Thyroid gland (tissue), 4 donors: ENCODE measurements at regions not wholly inside any gene's neighbourhood (a gene's known extent, or its start where the extent isn't known, plus 50 kb on each side); places are given as distances from the start of the nearest gene placed in this dataset.

Experiments
- CTCF ChIP-seq, 6 experiments: fragments of 200-600 bp in 3 of 6; fragments of 450-650 bp in 3 of 6; sonication (generic) in 3 of 6; IDR thresholded peaks; one replicate each; pipeline ENCODE4 v1.5.1; 2016 to 2019; ENCODE audit warnings: antibody characterized with exemption in 6 of 6, mild to moderate bottlenecking in 2 of 6, inconsistent platforms in 1 of 6, moderate library complexity in 1 of 6
- POLR2A ChIP-seq, 2 donors: fragments of 450-650 bp; IDR thresholded peaks; one replicate each; pipeline ENCODE4 v1.6.1; 2017; ENCODE audit warnings: antibody characterized with exemption in 2 of 2, mild to moderate bottlenecking in 2 of 2, moderate library complexity in 1 of 2

GRCh38 chr21:28561772-28562171 is 430.9 kb downstream of the LTN1 start:
- TF ChIP-seq CTCF (IDR thresholded peaks at IDR 0.05): no peak
- no peak for TF ChIP-seq POLR2A (IDR thresholded peaks at IDR 0.05)
